ENCODE measurements at regions not wholly inside any gene's neighbourhood (a gene's known extent, or its start where the extent isn't known, plus 50 kb on each side); places are given as distances from the start of the nearest gene placed in this dataset.

- TF ChIP-seq EZH2phosphoT487 (IDR thresholded peaks at IDR 0.05; ENCODE audit: low read length): no peak
- TF ChIP-seq EZH2 (optimal IDR thresholded peaks at IDR 0.05; ENCODE audit: low read depth, low read length): no peak
These were observed 278.8 kb downstream of the PSAT1 start for GRCh38 chr9:78575771-78576170.
